ENCODE measurements at regions not wholly inside any gene's neighbourhood (a gene's known extent, or its start where the extent isn't known, plus 50 kb on each side); places are given as distances from the start of the nearest gene placed in this dataset.

- Histone ChIP-seq H3K4me3 (no peak overlapping the region), H3K9me3 (peaks cover 0 to 24% (median 6%) of the 10 kb centered on the region in 4 donors), H3K27me3 (no peaks in the 10 kb centered on the region), H3K27ac (no peak overlapping the region), H3K4me1 (no peaks in the 10 kb centered on the region), H3K36me3 (no peaks in the 10 kb centered on the region)
- WGBS, 2 donors, result 66 to 68% methylated on average over 5 of the region's 5 CpGs
- ATAC-seq (ENCODE audit: low FRiP score in 2 of 2) (no peak), DNase-seq (no peak)
- TF ChIP-seq EP300 (IDR thresholded peaks at IDR 0.05), result no peak
- TF ChIP-seq POLR2A (IDR thresholded peaks at IDR 0.05), result no peak
- no peak for TF ChIP-seq POLR2AphosphoS5 (IDR thresholded peaks at IDR 0.05)
- TF ChIP-seq, protein P1, sequence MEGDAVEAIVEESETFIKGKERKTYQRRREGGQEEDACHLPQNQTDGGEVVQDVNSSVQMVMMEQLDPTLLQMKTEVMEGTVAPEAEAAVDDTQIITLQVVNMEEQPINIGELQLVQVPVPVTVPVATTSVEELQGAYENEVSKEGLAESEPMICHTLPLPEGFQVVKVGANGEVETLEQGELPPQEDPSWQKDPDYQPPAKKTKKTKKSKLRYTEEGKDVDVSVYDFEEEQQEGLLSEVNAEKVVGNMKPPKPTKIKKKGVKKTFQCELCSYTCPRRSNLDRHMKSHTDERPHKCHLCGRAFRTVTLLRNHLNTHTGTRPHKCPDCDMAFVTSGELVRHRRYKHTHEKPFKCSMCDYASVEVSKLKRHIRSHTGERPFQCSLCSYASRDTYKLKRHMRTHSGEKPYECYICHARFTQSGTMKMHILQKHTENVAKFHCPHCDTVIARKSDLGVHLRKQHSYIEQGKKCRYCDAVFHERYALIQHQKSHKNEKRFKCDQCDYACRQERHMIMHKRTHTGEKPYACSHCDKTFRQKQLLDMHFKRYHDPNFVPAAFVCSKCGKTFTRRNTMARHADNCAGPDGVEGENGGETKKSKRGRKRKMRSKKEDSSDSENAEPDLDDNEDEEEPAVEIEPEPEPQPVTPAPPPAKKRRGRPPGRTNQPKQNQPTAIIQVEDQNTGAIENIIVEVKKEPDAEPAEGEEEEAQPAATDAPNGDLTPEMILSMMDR (IDR thresholded peaks at IDR 0.05), result no peak
These were observed 456.0 kb upstream of the SPANXN1 start for GRCh38 chrX:144791298-144791697.

GRCh38 chrX:144798972-144799371 lies 448.3 kb upstream of the SPANXN1 start:
- no peak overlapping the region for H3K4me3 ChIP-seq
- no peak for ATAC-seq (ENCODE audit: low FRiP score in 2 of 2)
- H3K9me3 ChIP-seq, result no peaks in the 10 kb centered on the region
- no peaks in the 10 kb centered on the region for H3K27me3 ChIP-seq
- H3K27ac ChIP-seq, result no peak overlapping the region
- H3K4me1 ChIP-seq, result no peaks in the 10 kb centered on the region
- no peak for DNase-seq
- TF ChIP-seq, protein P1 (IDR thresholded peaks at IDR 0.05), result no peak
- TF ChIP-seq POLR2AphosphoS5 (IDR thresholded peaks at IDR 0.05), result no peak
- no peak for TF ChIP-seq POLR2A (IDR thresholded peaks at IDR 0.05)
- no peak for TF ChIP-seq EP300 (IDR thresholded peaks at IDR 0.05)
- H3K36me3 ChIP-seq, result no peaks in the 10 kb centered on the region
- WGBS, 2 donors, result 58 to 73% methylated on average over 2 of the region's 2 CpGs

DNA sequence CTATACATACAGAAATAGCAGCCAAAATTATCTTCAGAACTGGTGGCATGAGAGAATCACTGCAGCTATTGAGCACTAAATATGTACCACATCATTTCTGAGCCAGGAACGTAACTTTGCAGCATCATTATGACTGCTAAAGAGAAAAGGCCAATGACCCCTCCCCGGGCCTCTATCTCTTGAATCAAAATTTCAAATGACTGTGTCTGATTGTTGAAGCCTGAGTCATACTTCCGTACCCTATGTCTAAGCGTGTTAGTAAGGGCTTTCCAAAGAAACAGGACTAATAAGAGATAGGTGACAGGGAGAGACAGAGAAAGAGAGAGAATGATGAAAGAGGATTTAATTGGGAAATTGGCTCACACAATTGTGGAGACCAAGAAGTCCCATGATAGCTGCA lies 445.5 kb upstream of the SPANXN1 start:
- DNase-seq, result no peak
- H3K36me3 ChIP-seq, result no peaks in the 10 kb centered on the region
- H3K4me1 ChIP-seq, result no peaks in the 10 kb centered on the region
- no peak for ATAC-seq (ENCODE audit: low FRiP score in 2 of 2)
- TF ChIP-seq POLR2A (IDR thresholded peaks at IDR 0.05) (no peak), EP300 (IDR thresholded peaks at IDR 0.05) (no peak), POLR2AphosphoS5 (IDR thresholded peaks at IDR 0.05) (no peak)
- TF ChIP-seq, protein P1 (IDR thresholded peaks at IDR 0.05), result no peak
- WGBS, 2 donors, result 75 to 82% methylated on average over 4 of the region's 4 CpGs
- H3K27ac ChIP-seq, result no peak overlapping the region
- no peaks in the 10 kb centered on the region for H3K27me3 ChIP-seq
- no peaks in the 10 kb centered on the region for H3K9me3 ChIP-seq
- no peak overlapping the region for H3K4me3 ChIP-seq

- Histone ChIP-seq H3K27ac (no peak overlapping the region), H3K9me3 (no peaks in the 10 kb centered on the region), H3K4me3 (no peak overlapping the region), H3K4me1 (no peaks in the 10 kb centered on the region), H3K36me3 (no peaks in the 10 kb centered on the region), H3K27me3 (no peaks in the 10 kb centered on the region)
- DNase-seq, result no peak
- ATAC-seq (ENCODE audit: low FRiP score in 2 of 2), result no peak
- no peak for TF ChIP-seq EP300 (IDR thresholded peaks at IDR 0.05)
- TF ChIP-seq, protein P1 (IDR thresholded peaks at IDR 0.05), result no peak
- TF ChIP-seq POLR2AphosphoS5 (IDR thresholded peaks at IDR 0.05), result no peak
- TF ChIP-seq POLR2A (IDR thresholded peaks at IDR 0.05), result no peak
These were observed 438.3 kb upstream of the SPANXN1 start for GRCh38 chrX:144809025-144809424.

DNA sequence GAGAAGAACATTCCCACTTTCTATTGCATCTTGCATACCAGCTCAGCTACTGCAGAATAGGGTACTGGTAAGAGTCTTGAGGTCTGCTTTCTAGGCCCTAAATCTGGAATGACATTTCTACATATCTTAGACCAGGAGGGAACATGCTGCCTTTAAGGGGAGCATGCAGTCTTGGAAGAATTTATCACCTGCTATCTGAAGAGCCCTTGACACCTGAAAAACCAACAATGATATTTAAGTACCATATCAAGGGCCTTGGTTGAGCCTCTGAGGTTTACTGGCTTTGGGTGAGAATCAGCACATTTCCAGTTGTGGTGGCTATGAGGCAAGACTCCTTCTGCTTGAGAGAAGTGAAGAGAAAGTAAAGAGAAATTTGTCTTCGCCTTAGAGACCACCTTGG lies 436.8 kb upstream of the SPANXN1 start:
- peak in 1 of 2 donors; percentile 63 for ATAC-seq (ENCODE audit: low FRiP score in 2 of 2)

More for the DNA sequence above, 436.8 kb upstream of the SPANXN1 start:
- WGBS, 2 donors, result 42% methylated on average over 1 of the region's 1 CpG; no CpG with 5 or more reads in 1 of the 2 donors
- Histone ChIP-seq H3K27me3 (no peaks in the 10 kb centered on the region), H3K4me3 (no peak overlapping the region), H3K4me1 (no peaks in the 10 kb centered on the region), H3K27ac (no peak overlapping the region), H3K9me3 (no peaks in the 10 kb centered on the region), H3K36me3 (no peaks in the 10 kb centered on the region)
- TF ChIP-seq POLR2AphosphoS5 (IDR thresholded peaks at IDR 0.05) (no peak), EP300 (IDR thresholded peaks at IDR 0.05) (no peak), POLR2A (IDR thresholded peaks at IDR 0.05) (no peak)
- TF ChIP-seq, protein P1 (IDR thresholded peaks at IDR 0.05), result no peak
- no peak for DNase-seq

Data from upper lobe of left lung (tissue), 6 donors.